ENCODE measurements at regions not wholly inside any gene's neighbourhood (a gene's known extent, or its start where the extent isn't known, plus 50 kb on each side); places are given as distances from the start of the nearest gene placed in this dataset.

DNA sequence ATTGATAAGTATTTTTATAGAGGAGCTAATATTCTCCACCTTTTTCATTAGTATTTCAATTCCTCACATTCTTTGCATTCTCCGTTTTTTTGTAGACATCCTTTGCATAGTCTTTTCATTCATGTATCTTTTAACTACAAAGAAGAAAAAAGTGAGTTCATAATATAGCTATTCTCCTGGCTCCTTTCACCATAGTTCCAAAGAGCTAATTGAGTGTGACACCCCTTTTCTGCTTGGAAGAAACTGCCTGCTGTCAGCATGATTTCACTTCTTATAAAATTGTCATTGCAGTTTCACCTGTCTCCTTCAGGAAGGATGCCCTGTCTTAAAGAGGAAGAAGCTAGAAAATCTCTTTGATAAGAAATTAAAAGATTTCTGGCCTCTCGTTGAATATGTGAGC, 991.1 kb downstream of the KCNT2 start:
- DNase-seq = no peak

DNA sequence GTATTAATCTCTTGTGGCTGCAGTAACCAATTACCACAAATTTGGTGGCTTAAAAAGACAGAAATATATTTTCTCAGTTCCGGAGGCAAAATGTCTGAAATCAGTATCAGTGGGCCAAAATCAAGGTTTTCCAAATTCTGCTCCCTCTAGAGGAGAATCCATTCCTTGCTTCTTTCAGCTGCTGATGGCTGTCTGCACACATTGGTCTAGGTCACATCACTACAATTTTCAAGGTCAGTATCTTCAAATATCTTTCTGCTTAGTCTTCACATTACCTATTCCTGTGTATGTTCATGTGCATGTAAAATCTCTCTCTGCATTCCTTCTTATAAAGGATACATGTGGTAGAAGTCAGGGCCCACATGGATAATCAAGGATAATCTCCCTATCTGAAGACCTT, 999.4 kb downstream of the KCNT2 start:
- DNase-seq = no peak

DNA sequence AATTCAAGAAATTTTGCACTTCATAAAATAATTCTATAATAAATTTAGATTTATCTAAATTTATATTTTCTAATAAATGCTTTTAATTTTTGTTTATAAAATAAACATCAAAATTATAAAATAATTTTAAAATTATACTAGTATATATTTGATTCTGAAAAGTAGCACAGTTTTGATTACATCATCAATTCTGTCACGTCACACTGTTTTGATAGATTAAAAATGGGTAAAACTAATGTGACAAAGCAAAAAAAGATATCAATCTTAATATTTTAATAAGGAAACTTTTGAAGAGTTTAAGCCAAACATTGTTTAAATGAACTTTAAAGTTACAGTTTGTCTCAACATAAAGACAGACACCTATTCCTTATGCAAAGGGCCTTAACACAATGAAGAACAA, 1001.8 kb downstream of the KCNT2 start:
- no peak for DNase-seq

DNA sequence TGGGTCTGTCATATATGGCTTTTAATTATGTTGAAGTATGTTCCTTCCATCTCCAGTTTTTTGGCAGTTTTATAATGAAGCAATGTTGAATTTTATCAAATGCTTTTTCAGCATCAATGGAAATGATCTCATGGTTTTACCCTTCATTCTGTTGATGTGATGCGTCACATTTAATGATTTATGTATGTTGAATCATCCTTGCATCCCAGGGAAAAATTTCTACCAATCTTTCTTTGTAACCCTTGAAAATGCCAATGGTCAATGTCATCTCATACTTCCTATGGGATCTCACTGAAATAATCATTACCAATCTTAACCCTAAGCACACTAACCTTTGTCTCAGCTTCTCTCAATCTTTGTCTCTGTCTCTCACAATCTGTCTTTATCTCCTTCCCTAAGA, 1004.0 kb downstream of the KCNT2 start:
- DNase-seq = no peak

DNA sequence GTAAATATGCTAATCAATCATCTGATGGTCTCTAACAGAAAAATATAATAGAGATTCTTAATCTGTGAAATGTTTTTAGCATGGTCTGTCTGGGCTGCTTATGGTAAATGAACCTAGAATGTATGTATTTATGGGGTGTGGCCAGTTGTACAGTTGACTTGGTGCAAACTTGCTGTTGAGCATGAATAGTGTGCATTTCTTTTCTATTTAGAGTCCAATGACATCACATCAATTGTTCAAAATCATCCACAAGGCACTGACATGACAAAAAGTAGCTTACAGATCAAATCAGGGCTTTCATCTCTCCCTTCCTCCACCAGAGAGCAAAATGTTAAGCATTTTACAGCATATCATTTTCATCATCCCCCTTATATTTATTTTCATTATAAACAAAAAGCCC, 1010.3 kb downstream of the KCNT2 start:
- no peak for DNase-seq

DNA sequence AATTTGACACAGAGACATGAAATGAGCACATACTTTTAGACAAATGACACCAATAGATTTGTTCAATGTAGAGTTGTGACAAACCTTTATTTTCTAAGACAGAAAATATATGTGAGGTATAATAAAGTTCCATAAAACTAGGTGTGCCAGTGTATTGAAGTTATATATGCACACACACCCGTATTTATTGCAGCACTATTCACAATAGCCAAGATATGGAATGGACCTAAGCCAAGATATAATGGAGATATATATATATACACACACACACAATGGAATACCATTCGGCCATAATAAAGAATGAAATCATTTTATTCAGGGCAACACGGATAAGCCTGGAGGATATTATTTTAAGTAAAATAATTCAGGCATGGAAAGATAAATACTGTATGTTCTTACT, 1013.5 kb downstream of the KCNT2 start:
- DNase-seq = no peak

DNA sequence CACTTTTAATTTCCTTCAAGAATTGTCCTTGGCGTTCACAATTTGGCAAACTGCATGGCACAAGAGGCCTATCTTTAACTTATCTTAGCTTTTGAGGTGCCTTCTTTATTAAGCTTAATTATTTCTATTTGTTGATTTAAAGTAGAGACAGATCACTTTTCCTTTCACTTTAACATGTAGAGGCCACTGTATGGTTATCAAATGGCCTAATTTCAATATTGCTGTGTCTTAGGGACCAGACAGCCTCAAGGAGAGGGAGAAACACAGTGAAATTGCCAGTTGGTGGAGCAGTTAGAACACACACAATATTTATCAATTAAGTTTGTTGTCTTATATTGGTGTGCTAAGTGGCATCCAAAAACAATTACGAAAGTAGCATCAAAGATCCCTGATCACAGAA, 1013.9 kb downstream of the KCNT2 start:
- DNase-seq = no peak

DNA sequence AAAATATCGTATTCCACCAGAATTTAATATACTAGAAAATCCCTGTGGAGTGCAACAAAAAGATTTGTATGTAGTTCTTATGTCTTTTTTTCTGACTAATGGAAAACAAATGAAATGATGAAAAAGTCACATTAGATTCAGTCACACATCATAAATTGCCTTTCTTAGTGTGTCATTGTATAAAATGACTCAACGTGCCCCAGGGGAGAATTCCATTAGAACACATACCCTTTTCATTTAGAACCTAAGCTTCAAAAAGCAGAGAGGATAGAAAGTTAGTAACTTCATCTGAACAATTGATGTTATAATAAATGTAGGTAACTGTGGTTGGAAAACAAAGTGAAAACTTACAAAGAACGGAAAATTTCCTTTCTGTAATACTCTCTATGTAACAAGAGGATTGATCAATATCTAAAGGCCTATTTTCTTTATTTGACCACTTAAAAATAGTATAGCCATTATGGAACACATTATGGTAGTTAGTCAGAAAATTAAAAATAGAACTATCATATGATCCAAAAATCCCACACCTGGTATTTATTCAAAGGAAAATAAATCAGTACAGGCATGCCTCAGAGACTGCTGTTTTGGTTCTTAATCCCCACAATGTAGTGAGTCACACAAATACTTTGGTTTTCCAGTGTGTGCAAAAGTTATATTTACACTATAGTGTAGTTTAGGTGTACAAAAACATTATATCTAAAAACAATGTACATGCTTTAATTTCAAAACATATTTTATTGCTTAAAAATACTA, 1016.1 kb downstream of the KCNT2 start:
- no peak for DNase-seq

DNA sequence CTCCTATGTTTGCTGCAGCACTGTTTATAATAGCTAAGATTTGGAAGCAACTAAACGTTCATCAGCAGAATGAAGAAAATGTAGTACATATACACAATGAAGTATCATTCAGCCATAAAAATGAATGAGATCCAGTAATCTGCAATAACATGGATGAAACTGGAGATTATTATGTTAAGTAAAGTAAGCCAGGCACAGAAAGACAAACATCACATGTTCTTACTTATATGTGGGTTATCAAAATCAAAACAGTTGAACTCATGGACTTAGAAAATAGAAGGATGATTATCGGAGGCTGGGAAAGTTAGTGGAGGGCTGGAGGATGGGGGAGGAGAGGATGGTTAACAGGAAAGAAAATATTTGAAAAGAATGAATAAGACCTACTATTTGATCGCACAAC, 1017.6 kb downstream of the KCNT2 start:
- no peak for DNase-seq

DNA sequence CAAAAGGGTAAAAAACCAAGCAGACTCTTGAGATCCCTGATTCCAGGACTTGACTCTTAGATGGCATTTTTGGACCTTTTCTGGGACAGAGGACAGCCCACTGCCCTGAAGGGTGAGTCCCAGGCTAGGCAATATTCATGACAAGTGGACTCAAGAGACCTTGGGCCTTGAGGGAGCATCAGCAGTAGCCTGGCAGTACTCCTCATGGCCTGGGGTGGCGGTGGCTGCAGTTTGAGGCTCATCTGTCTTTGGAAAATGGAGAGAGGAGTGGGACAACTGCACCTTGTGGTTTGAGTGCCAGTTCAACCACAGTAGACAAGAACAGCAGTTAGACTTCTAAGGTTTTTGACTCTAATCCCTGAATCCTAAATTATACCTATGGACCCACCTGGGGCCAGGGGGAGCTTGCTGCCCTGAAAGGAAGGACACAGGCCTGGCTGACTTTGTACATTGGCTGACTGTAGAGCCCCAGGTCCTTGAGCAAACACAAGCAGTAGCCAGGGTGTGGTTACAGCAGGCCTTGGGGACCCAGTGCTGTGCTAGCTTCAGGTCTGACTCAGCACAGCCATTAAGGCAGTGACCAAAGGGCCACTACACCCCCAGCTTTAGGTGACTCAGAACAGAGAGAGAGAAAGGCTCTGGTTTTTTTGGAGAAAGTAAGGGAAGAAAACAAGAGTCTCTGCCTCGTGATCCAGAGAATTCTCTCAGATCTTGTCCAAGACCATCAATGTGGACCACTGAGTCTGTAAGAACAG, 1023.2 kb downstream of the KCNT2 start:
- no peak for DNase-seq

DNA sequence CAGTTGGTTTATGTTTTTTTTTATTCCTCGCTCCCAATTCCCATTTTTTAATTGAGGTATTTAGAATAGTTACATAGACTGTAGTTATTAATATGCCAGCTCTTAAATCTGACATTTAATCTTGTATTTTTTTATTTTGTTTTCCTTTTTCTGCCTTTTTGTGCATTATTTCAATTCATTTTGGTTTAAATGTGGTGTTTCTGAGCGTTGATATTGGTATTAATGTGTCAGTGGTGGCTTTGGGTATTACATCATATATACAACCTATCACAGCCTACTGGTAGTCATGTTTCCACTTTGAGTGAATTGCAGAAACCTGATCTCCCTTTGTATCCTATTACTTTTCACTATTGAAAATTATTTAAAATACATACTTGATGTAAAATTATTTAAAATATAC, 1027.3 kb downstream of the KCNT2 start:
- DNase-seq = no peak

DNA sequence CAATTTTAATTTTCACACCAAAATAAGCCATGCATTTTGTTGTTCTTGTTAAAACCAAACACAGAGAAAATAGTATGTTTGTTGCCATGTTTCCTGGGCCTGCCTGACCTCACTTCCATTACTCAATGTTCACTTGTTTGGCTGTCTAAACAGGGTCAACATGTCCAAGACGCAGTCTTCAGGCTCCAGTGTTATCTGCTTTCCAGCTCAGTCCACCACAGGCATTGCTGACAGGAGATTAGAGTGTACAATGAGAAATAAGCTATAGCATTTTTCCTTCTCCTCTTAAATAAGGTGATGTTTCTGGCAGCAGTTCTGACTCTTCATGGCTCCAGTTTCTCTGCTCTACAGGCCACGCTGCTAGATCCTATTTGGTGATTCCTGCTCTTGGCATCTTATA, 1030.5 kb downstream of the KCNT2 start:
- no peak for DNase-seq

DNA sequence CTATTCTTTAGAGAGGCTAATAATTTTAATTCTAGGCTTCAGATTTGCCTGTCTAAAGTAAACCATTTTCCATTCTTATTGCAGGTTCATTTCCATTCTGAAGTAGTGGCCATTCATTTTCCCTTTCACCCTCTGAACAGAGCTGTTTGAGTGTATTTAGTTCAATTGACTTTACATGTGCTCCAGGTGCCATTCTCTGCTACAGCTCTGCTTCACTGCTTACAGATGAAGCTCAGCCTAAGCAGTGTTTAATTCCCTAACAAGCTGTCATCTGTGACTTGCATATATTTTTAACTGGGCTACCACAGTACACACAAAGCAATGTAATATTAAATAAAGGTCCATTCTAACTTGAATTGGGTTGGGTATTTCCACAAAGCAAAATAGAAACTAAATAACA, 1031.6 kb downstream of the KCNT2 start:
- no peak for DNase-seq

DNA sequence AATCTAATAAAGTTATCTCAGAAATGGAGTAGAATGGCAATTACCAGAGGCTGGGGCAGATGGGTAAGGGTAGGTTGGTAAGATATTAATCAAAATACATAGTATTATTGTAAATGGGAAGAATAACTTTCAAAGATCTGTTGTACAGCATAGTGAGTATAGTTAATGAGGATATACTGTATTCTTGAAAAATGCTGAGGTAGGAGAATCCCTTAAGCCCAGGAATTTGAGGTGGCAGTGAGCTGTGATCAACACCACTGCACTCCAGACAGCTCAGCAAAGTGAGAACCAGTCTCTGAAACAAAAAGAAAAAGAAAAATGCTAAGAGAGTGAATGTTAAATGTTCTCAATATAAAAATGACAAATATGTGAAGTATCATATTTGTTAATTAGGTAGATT, 1033.7 kb downstream of the KCNT2 start:
- no peak for DNase-seq

DNA sequence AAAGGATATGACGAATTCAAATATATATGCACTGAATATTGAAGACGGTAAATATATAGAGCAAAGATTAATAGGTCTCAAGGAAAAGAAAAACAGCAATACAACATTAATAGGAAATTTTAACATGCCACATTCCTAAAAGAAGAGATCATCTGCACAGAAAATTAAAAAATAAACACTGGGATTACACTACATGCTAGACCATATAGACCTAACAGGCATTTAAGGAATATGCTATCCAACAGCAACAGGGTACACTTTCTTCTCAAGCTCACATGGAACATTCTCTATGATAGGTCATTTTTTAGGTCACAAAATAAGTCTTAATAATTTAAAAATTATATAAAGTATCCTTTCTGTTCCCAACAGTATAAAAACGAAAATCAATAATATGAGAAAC, 1038.3 kb downstream of the KCNT2 start:
- DNase-seq = no peak

DNA sequence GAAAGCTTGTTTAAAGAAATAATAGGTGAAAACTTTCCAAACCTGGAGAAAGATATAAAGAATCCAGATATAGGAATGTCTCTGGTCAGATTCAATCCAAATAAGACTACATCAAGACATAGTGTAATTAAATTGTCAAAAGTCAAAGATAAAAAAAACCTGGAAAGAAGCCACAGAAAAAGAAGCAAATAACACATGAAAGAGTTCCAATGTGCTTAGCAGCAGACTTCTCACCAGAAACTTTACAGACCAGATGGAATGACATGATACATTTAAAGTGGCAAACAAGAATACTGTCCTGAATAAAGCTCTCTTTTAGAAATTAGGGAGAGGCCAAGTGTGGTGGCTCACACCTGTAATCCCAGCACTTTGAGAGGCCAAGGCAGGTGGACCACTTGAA, 1039.9 kb downstream of the KCNT2 start:
- DNase-seq = no peak

DNA sequence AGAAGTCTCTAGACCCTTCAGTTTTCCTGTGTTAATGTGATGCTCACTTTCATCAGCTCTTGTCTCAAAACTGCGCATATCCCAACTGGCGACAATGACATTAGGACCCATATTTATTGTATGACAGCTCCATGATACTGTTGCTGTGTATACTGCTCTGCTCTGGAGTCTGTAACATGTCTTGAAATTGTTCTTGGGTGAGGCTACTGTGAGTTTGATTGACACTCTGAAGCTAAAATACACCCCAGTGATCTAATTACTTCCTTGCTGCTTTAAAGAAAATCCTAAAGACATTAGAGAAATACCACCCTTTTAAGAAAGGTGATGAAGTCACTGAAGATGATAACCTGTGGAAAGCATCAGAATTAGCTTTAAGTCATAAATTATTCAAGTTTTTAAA, 1046.2 kb downstream of the KCNT2 start:
- DNase-seq = no peak

DNA sequence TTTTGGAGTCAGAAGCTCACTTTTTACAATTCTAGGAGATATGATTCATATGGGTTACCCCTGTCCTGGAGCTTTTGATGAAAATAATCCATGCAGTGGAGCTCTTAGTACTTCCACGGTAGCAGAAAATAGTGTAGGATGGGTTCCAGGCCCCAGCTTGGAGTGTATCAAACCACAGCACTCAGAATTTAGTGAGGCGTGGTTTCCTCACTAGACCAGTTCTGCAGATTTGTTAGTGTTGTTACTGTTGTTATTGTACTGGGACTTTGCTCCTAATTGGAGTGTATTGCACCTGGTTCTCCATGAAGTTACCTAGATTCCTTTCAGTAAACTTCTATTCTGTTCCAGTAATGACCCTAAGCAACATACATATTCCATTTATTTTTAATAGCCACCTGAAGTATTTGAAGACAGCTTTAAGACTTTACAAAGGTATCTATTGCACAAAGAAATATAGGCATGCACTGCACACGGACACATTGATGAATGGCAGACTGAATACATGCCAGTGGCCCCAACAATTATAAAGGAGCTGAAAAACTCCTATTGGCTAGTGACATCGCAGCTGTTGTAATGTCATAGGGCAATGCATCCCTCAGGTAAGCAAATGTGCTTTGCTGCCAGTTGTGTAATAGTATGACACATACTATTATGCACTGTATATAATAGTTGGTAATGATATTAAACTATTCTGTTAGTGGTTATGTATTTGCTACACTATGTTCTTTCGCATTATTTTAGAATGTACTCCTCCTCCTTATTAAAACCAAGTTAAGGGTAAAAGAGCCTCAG, 1058.0 kb downstream of the KCNT2 start:
- no peak for DNase-seq

DNA sequence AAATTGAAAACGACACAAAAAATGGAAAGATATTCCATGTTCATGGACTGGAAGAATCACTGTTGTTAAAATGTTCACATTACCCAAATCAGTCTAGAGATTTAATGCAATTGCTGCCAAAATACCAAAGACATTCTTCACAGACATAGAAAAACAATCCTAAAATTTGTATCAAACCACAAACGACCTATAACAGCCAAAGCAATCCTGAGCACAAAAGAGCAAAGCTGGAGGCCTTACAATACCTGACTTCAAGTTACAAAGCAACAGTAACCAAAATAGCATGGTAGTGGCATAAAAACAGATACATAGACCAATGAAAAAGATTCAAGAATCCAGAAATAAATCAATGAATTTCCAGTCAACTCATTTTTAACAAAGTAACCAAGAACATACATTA, 1077.3 kb downstream of the KCNT2 start:
- no peak for DNase-seq

DNA sequence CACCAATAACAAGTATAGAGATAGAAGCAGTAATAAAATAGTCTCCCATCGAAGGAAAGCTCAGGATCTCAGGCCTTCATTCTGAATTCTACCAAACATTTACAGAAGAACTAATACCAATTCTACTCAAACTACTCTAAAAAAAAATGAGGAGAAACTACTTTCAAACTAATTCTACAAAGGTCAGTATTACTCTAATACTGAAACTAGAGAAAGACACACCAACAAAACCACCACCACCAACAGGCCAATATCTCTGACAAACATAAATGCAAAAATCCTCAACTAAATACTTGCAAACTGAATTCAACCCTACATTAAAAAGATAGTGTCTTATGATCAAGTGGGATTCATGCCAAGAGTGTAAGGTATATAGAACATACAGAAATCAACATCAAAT, 1078.4 kb downstream of the KCNT2 start:
- DNase-seq = no peak

DNA sequence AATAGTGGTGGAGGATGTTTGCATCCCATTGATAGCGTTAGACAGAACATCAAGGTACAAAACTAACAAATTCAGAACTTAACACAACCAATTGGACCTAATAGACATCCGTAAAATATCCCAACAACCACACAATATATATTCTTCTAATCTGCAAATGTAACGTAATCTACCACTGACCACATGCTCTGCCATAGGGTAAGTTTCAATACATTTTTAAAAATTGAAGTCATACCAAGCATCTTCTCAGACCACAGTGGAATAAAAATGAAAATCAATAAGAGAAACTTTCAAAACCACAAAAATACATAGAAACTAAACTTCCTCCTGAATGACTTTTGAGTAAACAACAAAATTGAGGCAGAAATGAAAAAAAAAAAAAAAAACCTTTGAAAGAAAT, 1087.5 kb downstream of the KCNT2 start:
- no peak for DNase-seq

DNA sequence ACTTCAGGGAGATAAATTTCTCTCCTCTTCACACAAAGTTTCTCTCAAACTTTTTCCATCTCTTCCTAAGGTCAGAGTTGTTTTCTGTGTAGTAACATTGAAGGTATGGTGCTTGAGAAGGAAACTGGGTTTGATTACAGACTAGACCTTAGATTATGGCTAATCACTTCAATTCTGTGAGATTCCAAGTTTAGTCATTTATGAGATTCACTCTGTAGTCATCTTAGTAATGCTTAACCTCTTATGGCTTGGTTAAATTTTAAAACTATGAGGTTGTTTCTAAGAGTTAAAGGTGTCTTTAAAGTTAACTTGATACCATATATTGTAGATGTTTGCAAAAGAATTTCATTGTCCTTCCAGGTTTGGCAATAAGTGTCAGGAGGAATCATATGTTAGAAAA, 1092.2 kb downstream of the KCNT2 start:
- DNase-seq = no peak

DNA sequence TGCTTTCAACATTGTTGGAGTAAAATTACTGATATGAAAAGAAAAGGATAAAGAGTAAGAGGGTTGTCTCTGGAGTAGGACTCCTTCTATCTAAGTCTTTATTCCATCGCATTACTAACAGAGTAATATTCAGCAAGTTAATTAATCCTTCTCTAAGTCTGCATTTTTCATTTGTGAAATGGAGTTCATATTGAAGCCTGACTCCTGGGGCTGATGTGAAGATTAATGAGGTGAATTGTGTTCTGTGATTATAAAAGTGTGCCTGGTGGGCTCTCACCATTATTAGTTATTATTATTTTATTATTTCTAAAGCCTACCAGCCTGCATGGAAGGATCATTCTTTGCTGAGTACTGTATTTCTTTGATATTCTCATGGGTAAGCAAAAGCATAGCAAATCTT, 1096.7 kb downstream of the KCNT2 start:
- DNase-seq = no peak

DNA sequence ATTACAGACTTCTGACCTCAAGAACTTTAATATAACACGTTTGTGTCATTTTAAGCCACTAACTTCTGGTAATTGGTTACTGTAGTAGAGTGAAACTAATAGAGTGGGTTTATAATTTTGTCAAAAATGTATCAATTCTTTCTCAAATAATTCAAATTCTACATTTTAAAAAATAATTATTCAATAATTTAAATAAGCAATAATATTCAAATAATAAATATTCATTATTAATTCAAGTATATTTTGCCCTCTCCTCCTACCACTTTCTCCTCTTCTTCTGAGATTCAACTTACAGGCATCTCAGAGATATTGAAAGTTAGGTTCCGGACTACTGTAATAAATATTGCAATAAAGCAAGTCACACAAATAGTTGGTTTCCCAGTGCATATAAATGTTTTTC, 1107.1 kb downstream of the KCNT2 start:
- no peak for DNase-seq

All from CD4-positive, alpha-beta T cell treated with Interleukin-21 for 1 hour (primary cell).